HUES64 (cell line): ENCODE measurements at regions not wholly inside any gene's neighbourhood (a gene's known extent, or its start where the extent isn't known, plus 50 kb on each side); places are given as distances from the start of the nearest gene placed in this dataset.

Experiments used
- H3K27ac ChIP-seq: 2 replicates; pipeline ENCODE4 v1.7.0; 2013; ENCODE audit warnings: low read depth, low read length, inconsistent platforms
- H3K27me3 ChIP-seq: 2 replicates; pipeline ENCODE4 v1.6.1; 2013; ENCODE audit warnings: mild to moderate bottlenecking, low read length; ENCODE audit not compliant: insufficient read depth
- H3K36me3 ChIP-seq: 2 replicates; pipeline ENCODE4 v1.6.1; 2013; ENCODE audit warnings: mild to moderate bottlenecking, low read length; ENCODE audit not compliant: insufficient read depth
- H3K4me1 ChIP-seq: 2 replicates; pipeline ENCODE4 v1.6.1; 2013; ENCODE audit warnings: mild to moderate bottlenecking, low read length, moderate library complexity; ENCODE audit not compliant: insufficient read depth
- H3K4me3 ChIP-seq: 2 replicates; pipeline ENCODE4 v1.5.1; 2013; ENCODE audit warnings: mild to moderate bottlenecking, low read length, moderate library complexity
- H3K9ac ChIP-seq: 2 replicates; pipeline ENCODE4 v1.6.1; 2013; ENCODE audit warnings: mild to moderate bottlenecking, low read depth, low read length
- H3K9me3 ChIP-seq: 2 replicates; pipeline ENCODE4 v1.6.1; 2013; ENCODE audit warnings: low read depth, low read length; ENCODE audit not compliant: insufficient read depth
- WGBS: fragments of 150-250, 120-280 bp; methylation state at CpG from one replicate; pipeline ENCODE4 v1.1.7; 2013; ENCODE audit warnings: missing lambda C conversion rate; 5-methylcytosine and 5-hydroxymethylcytosine counted together

DNA sequence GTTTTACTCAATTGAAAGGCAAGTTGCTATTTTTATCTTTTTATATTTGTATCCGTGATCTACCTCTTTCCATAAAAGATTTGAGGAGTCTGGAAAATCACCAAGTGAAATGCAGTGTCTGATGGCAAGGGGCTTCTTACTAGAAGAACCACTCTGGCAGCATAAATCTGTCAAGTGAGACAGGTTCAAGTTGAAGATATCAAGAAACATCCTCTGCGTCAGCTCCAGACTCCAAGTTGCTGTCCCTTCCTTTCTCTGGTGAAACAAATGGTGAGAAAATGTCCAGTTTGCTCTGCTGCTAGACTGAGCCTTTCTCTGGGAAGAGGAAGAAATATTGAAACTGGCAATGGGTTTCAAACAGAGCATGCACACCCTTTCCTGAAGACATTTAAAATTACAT, 411.2 kb downstream of the PLPP3 start:
- no peak overlapping the region for H3K27ac ChIP-seq
- H3K4me3 ChIP-seq, result no peak overlapping the region
- 100% methylated on average over 1 of the region's 2 CpGs for WGBS

DNA sequence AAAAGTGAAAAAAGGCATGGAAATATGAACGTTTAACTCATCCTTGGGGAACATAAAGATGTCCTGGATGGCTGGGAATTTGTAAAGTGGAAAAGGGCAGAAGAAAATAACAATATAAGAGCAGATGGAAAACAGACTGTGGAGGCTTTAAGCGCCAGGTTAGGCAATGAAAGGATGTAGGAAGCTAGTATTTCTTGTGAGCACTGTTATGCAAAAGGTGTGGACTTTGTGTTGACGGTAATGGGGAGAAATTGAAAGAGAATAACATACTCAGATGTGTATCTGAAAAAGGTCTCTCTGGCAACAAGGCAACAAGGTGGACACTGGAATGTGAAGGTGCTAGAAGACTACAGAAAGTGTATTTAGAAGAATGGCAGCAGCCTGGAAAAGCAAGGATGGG, 411.8 kb downstream of the PLPP3 start:
- WGBS, result 64% methylated on average over 3 of the region's 3 CpGs

More for the DNA sequence above, 411.2 kb downstream of the PLPP3 start:
- no peaks in the 10 kb centered on the region for H3K27me3 ChIP-seq
- no peaks in the 10 kb centered on the region for H3K36me3 ChIP-seq
- peaks cover 5% of the 10 kb centered on the region; the same call in 1 of the 2 replicates for H3K9me3 ChIP-seq
- peaks cover 10% of the 10 kb centered on the region for H3K4me1 ChIP-seq
- no peak overlapping the region for H3K9ac ChIP-seq

DNA sequence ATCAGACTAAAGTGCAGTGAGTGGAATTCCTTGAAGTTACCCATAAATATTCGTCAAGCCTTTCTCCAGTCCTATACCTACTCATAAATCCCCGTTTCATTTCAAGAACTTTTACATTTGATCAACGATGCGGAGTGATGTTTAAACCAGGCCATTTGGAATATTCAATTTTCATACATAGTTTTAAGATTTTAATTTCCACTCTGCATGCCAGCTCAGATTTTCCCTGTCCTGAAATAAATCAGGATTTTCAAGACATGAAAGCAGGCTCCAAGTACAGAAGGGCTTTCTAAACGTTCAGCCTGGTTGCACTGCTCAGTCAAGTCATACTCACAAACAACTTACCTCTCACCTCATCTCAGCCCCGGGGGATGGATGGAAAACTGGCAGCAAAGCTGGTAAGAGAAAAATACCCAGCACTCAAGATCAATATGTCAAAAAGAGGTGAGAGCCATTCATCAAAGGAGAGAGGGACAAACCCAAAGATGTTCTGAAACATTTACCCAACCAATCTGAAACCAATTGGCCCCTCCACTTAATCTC, 418.5 kb downstream of the PLPP3 start:
- no peak overlapping the region for H3K27ac ChIP-seq

More for the DNA sequence above, 411.8 kb downstream of the PLPP3 start:
- Histone ChIP-seq H3K9me3 (no peaks in the 10 kb centered on the region), H3K36me3 (no peaks in the 10 kb centered on the region), H3K4me3 (no peak overlapping the region), H3K27ac (no peak overlapping the region), H3K4me1 (peaks cover 10% of the 10 kb centered on the region), H3K9ac (no peak overlapping the region), H3K27me3 (no peaks in the 10 kb centered on the region)

DNA sequence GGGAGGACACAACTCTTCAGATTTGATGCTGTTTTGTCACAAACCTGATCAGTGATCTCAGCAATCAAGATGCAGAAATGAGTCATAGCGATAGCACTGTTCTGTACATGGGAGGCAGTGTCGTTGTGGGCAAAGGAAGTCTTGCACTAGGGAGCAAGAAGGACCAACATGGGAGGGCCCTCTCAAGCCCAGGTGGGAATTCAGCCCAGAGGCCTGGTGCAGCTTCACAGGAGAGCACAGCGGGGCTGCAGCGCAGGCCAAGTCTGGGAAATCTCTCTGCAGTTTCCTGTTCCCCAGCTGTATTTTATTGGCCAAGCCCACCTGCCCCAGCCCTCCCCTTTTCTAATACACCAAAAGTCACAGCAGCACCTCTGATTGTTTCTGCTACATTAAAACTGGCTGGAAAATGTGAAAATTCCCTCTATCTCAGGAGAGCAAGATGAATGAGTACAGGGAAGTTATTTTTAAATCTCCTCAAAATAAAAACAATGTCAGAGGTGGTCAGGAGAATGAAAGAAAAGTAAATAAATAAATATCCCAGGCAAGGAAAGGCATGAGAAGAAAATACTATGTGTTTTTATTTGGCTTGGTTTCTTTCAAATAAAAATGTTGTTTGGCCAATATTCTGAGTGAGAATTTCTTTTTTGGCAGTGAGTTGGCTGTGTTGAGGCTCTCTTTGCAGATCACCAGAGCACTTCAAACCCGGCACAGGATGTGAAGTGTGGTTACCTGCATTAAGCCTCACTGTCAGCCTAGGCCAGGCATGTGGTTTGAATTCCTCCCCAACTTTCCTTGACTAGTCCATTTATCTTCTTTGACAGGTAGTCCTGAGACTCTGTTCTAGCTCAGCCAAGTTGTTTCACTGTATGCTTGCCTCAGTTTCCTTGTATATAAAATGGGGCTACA, 422.1 kb downstream of the PLPP3 start:
- Histone ChIP-seq H3K36me3 (no peaks in the 10 kb centered on the region), H3K4me1 (peaks cover 4% of the 10 kb centered on the region; the same call in 1 of the 2 replicates), H3K4me3 (no peak overlapping the region), H3K27ac (no peak overlapping the region), H3K9ac (no peak overlapping the region), H3K27me3 (no peaks in the 10 kb centered on the region), H3K9me3 (no peaks in the 10 kb centered on the region)
- 91% methylated on average over 5 of the region's 5 CpGs for WGBS

More for the DNA sequence above, 418.5 kb downstream of the PLPP3 start:
- 81% methylated on average over 6 of the region's 6 CpGs for WGBS
- no peaks in the 10 kb centered on the region for H3K36me3 ChIP-seq
- H3K4me3 ChIP-seq, result no peak overlapping the region
- no peak overlapping the region for H3K9ac ChIP-seq
- H3K4me1 ChIP-seq, result no peaks in the 10 kb centered on the region
- no peaks in the 10 kb centered on the region for H3K27me3 ChIP-seq
- no peaks in the 10 kb centered on the region for H3K9me3 ChIP-seq

DNA sequence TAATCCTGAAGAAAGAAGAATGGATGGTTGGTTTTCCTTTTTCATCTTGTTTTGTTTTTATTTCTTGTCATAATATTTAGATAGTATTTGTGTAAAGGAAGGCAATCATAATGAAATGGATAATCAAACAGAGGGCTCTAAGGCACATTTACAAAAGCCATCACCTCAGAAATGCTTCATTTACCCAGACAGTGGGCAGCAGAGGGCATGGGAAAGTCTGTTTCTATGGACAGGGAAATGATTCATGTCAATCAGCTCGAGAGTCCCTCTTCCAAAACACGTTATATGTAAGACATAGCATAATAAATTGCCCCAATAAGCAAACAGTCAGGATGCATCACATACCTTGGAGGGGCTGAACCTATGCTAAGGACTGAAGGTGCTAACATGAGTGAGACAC, 426.1 kb downstream of the PLPP3 start:
- no peaks in the 10 kb centered on the region for H3K27me3 ChIP-seq
- H3K36me3 ChIP-seq, result no peaks in the 10 kb centered on the region
- H3K9ac ChIP-seq, result no peak overlapping the region
- H3K9me3 ChIP-seq, result no peaks in the 10 kb centered on the region
- no peak overlapping the region for H3K27ac ChIP-seq
- 91% methylated on average over 2 of the region's 2 CpGs for WGBS
- H3K4me3 ChIP-seq, result no peak overlapping the region
- peaks cover 4% of the 10 kb centered on the region; the same call in 1 of the 2 replicates for H3K4me1 ChIP-seq

- H3K9ac ChIP-seq, result no peak overlapping the region
- H3K27me3 ChIP-seq, result no peaks in the 10 kb centered on the region
- peaks cover 4% of the 10 kb centered on the region; the same call in 1 of the 2 replicates for H3K4me1 ChIP-seq
Observed at GRCh38 chr1:56152635-56153034, 426.7 kb downstream of the PLPP3 start.

GRCh38 chr1:56151402-56151801, 428.0 kb downstream of the PLPP3 start:
- H3K4me1 ChIP-seq, result peaks cover 4% of the 10 kb centered on the region; the same call in 1 of the 2 replicates
- H3K27me3 ChIP-seq, result no peaks in the 10 kb centered on the region
- H3K9me3 ChIP-seq, result no peaks in the 10 kb centered on the region
- no peak overlapping the region for H3K27ac ChIP-seq
- 91% methylated on average over 1 of the region's 2 CpGs for WGBS
- H3K36me3 ChIP-seq, result no peaks in the 10 kb centered on the region
- H3K4me3 ChIP-seq, result no peak overlapping the region
- H3K9ac ChIP-seq, result no peak overlapping the region

More at GRCh38 chr1:56152635-56153034, 426.7 kb downstream of the PLPP3 start:
- 88% methylated on average over 3 of the region's 3 CpGs for WGBS
- Histone ChIP-seq H3K4me3 (no peak overlapping the region), H3K36me3 (no peaks in the 10 kb centered on the region), H3K9me3 (no peaks in the 10 kb centered on the region), H3K27ac (no peak overlapping the region)

GRCh38 chr1:56150441-56151215, 428.7 kb downstream of the PLPP3 start:
- Histone ChIP-seq H3K36me3 (no peaks in the 10 kb centered on the region), H3K9me3 (no peaks in the 10 kb centered on the region), H3K4me1 (peaks cover 4% of the 10 kb centered on the region; the same call in 1 of the 2 replicates), H3K4me3 (no peak overlapping the region), H3K27ac (no peak overlapping the region), H3K9ac (no peak overlapping the region), H3K27me3 (no peaks in the 10 kb centered on the region)
- 90% methylated on average over 5 of the region's 5 CpGs for WGBS

- Histone ChIP-seq H3K4me3 (no peak overlapping the region), H3K9ac (no peak overlapping the region), H3K4me1 (peaks cover 4% of the 10 kb centered on the region; the same call in 1 of the 2 replicates), H3K27me3 (no peaks in the 10 kb centered on the region), H3K27ac (no peak overlapping the region), H3K36me3 (no peaks in the 10 kb centered on the region), H3K9me3 (no peaks in the 10 kb centered on the region)
- WGBS, result 84% methylated on average over 6 of the region's 6 CpGs
Observed at GRCh38 chr1:56149761-56150160, 429.6 kb downstream of the PLPP3 start.

GRCh38 chr1:56148326-56149193, 430.8 kb downstream of the PLPP3 start:
- Histone ChIP-seq H3K4me3 (no peak overlapping the region), H3K4me1 (peaks cover 4% of the 10 kb centered on the region; the same call in 1 of the 2 replicates), H3K9me3 (no peaks in the 10 kb centered on the region), H3K36me3 (no peaks in the 10 kb centered on the region), H3K9ac (no peak overlapping the region), H3K27ac (no peak overlapping the region), H3K27me3 (no peaks in the 10 kb centered on the region)
- WGBS, result 87% methylated on average over 6 of the region's 6 CpGs
